Fibroblast of gingiva (primary cell): ENCODE measurements at regions not wholly inside any gene's neighbourhood (a gene's known extent, or its start where the extent isn't known, plus 50 kb on each side); places are given as distances from the start of the nearest gene placed in this dataset.
"Not testable (repeated sequence)": the region's sequence is repeated elsewhere in the genome, so short reads cannot be mapped to it uniquely, and the experiment has no call there.

ENCODE experiments used
- DNase-seq: peaks from one replicate; pipeline ENCODE4 v3.0.0-alpha.2; 2011; ENCODE audit warnings: low read depth

- DNase-seq: no peak
Measured at GRCh38 chr16:59168461-59169114, 434.5 kb upstream of the GOT2 start.

GRCh38 chr16:59164461-59164860 lies 430.3 kb upstream of the GOT2 start:
- DNase-seq: no peak

GRCh38 chr16:59163371-59164055 lies 429.4 kb upstream of the GOT2 start:
- no peak for DNase-seq

GRCh38 chr16:59161679-59162078 lies 427.6 kb upstream of the GOT2 start:
- no peak for DNase-seq

GRCh38 chr16:59154295-59154694 lies 420.2 kb upstream of the GOT2 start:
- DNase-seq: no peak

GRCh38 chr16:59148769-59149155 lies 414.6 kb upstream of the GOT2 start:
- no peak for DNase-seq

GRCh38 chr16:59148056-59148768 lies 414.1 kb upstream of the GOT2 start:
- DNase-seq: peak; percentile 8

GRCh38 chr16:59146140-59146539 lies 412.0 kb upstream of the GOT2 start:
- no peak for DNase-seq

GRCh38 chr16:59144841-59145240 lies 410.7 kb upstream of the GOT2 start:
- no peak for DNase-seq

GRCh38 chr16:59144326-59144725 lies 410.2 kb upstream of the GOT2 start:
- no peak for DNase-seq

GRCh38 chr16:59126486-59126885 lies 392.4 kb upstream of the GOT2 start:
- no peak for DNase-seq

- no peak for DNase-seq
Measured at GRCh38 chr16:59124056-59124455, 389.9 kb upstream of the GOT2 start.

GRCh38 chr16:59123479-59123878 lies 389.4 kb upstream of the GOT2 start:
- DNase-seq: no peak

GRCh38 chr16:59122262-59122537 lies 388.1 kb upstream of the GOT2 start:
- no peak for DNase-seq

- DNase-seq: no peak
Measured at GRCh38 chr16:59121411-59122261, 387.5 kb upstream of the GOT2 start.

- no peak for DNase-seq
Measured at GRCh38 chr16:59116744-59117143, 382.6 kb upstream of the GOT2 start.

GRCh38 chr16:59114790-59115189 lies 380.7 kb upstream of the GOT2 start:
- no peak for DNase-seq

- no peak for DNase-seq
Measured at GRCh38 chr16:59113004-59113670, 379.0 kb upstream of the GOT2 start.

- DNase-seq: no peak
Measured at GRCh38 chr16:59111280-59111679, 377.2 kb upstream of the GOT2 start.

- DNase-seq: no peak
Measured at GRCh38 chr16:59108374-59108773, 374.3 kb upstream of the GOT2 start.

- DNase-seq: not testable (repeated sequence)
Measured at GRCh38 chr16:59096682-59097081, 362.6 kb upstream of the GOT2 start.

GRCh38 chr16:59090541-59090940 lies 356.4 kb upstream of the GOT2 start:
- no peak for DNase-seq
